Anterior cingulate cortex (tissue), 58 donors: ENCODE measurements at regions not wholly inside any gene's neighbourhood (a gene's known extent, or its start where the extent isn't known, plus 50 kb on each side); places are given as distances from the start of the nearest gene placed in this dataset.

Experiments
- DNase-seq, 58 donors: peaks; one replicate each; lab custom pipeline; 2025; lab: John Stamatoyannopoulos, UW

- no peak for DNase-seq
Measured at GRCh38 chr11:104614117-104614680, 284.1 kb downstream of the CASP12 start.

- no peak for DNase-seq
Measured at GRCh38 chr11:104610635-104611034, 287.6 kb downstream of the CASP12 start.

GRCh38 chr11:104609311-104610085 lies 288.8 kb downstream of the CASP12 start:
- DNase-seq, result peak in 34 of 58 donors; percentile 1 to 84 (median 18)

- no peak for DNase-seq
Measured at GRCh38 chr11:104602643-104603042, 295.6 kb downstream of the CASP12 start.

- no peak for DNase-seq
Measured at GRCh38 chr11:104594228-104594958, 303.9 kb downstream of the CASP12 start.

- DNase-seq, result no peak
Measured at GRCh38 chr11:104588970-104589369, 309.3 kb downstream of the CASP12 start.

- DNase-seq, result no peak
Measured at GRCh38 chr11:104588446-104588845, 309.8 kb downstream of the CASP12 start.

- no peak for DNase-seq
Measured at GRCh38 chr11:104584823-104585222, 313.4 kb downstream of the CASP12 start.

- no peak for DNase-seq
Measured at GRCh38 chr11:104583857-104584256, 314.4 kb downstream of the CASP12 start.

- DNase-seq, result no peak
Measured at GRCh38 chr11:104582431-104582830, 315.8 kb downstream of the CASP12 start.

- no peak for DNase-seq
Measured at GRCh38 chr11:104581246-104581980, 316.8 kb downstream of the CASP12 start.

GRCh38 chr11:104573441-104573990 lies 324.7 kb downstream of the CASP12 start:
- DNase-seq, result no peak

- no peak for DNase-seq
Measured at GRCh38 chr11:104572279-104572678, 326.0 kb downstream of the CASP12 start.

- DNase-seq, result no peak
Measured at GRCh38 chr11:104570078-104570701, 328.1 kb downstream of the CASP12 start.

GRCh38 chr11:104565583-104565961 lies 332.7 kb downstream of the CASP12 start:
- no peak for DNase-seq

GRCh38 chr11:104564921-104565582 lies 333.2 kb downstream of the CASP12 start:
- DNase-seq, result no peak

- DNase-seq, result no peak
Measured at GRCh38 chr11:104556606-104557301, 341.5 kb downstream of the CASP12 start.

- no peak for DNase-seq
Measured at GRCh38 chr11:104549019-104549418, 349.2 kb downstream of the CASP12 start.
